Coronary artery (tissue), 2 donors: ENCODE measurements at regions not wholly inside any gene's neighbourhood (a gene's known extent, or its start where the extent isn't known, plus 50 kb on each side); places are given as distances from the start of the nearest gene placed in this dataset.
A peak's percentile ranks its signal among the peaks of the same experiment; 100 is the strongest.

Experiments
- DNase-seq: peaks from one replicate; pipeline ENCODE4 v3.0.0-alpha.2; 2017; ENCODE audit warnings: low spot score
- H3K27ac ChIP-seq, 2 donors: fragments of 200-600 bp; sonication (generic); one replicate each; pipeline ENCODE4 v1.5.1; 2016 to 2019
- H3K4me3 ChIP-seq: fragments of 200-600 bp; sonication (generic); 2 replicates; pipeline ENCODE4 v1.5.1; 2016; ENCODE audit warnings: mild to moderate bottlenecking, moderate library complexity
- TF ChIP-seq, protein P1 (sequence below): fragments of 200-600 bp; sonication (generic); IDR thresholded peaks from one replicate; pipeline ENCODE4 v1.5.1; 2019; ENCODE audit warnings: antibody characterized with exemption

DNA sequence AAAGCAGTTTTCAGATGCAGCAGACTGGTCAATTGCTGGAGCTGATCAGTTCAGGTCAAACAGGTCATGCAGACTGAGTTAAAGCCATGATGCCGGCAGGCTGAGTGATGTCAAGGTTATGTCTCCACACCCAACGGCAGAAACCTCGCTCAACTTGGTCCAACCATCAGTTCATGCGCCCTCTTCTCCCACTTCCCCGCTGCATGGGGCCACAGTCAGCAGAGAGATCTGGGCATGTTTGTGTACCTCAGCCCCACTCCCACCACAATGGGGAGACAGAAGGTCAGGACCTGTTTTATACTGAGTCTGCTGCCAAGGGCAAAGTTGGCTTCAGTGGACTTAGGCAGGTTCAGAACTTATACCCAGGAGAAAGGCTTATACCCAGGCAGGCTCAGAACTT, 118.7 kb downstream of the TRIM29 start:
- no peak for DNase-seq
- no peak overlapping the region for H3K4me3 ChIP-seq
- TF ChIP-seq, protein P1, sequence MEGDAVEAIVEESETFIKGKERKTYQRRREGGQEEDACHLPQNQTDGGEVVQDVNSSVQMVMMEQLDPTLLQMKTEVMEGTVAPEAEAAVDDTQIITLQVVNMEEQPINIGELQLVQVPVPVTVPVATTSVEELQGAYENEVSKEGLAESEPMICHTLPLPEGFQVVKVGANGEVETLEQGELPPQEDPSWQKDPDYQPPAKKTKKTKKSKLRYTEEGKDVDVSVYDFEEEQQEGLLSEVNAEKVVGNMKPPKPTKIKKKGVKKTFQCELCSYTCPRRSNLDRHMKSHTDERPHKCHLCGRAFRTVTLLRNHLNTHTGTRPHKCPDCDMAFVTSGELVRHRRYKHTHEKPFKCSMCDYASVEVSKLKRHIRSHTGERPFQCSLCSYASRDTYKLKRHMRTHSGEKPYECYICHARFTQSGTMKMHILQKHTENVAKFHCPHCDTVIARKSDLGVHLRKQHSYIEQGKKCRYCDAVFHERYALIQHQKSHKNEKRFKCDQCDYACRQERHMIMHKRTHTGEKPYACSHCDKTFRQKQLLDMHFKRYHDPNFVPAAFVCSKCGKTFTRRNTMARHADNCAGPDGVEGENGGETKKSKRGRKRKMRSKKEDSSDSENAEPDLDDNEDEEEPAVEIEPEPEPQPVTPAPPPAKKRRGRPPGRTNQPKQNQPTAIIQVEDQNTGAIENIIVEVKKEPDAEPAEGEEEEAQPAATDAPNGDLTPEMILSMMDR, result no peak
- no peak overlapping the region for H3K27ac ChIP-seq

DNA sequence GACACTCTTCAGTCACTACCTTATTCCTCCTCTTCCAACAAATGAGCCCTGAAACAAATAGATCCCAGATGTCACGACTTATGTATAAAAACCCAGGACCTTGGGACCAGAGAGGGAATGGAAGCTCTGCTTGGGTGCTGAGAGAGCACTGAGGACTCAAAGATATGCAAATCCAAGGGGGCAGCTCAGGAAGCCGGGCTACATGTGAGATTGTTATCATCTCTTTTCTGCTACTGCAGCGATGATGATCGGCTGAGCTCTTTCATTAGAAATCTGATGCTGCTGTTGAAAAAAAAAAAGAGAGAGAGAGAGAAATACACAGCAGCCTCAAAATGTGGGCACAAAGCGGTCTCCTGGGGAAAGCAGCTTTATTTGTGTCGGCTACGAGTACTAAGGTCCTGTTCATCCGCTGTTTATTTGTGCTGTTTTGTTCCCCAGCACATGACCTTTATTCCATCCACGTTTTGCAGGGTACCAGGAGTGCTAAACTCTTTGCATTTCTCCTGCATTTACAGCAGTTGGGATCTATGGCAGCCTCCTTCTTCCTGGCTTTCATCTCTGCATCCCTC, 120.2 kb downstream of the TRIM29 start:
- no peak for DNase-seq
- TF ChIP-seq, protein P1, result no peak
- H3K4me3 ChIP-seq, result no peak overlapping the region
- H3K27ac ChIP-seq, result no peak overlapping the region

DNA sequence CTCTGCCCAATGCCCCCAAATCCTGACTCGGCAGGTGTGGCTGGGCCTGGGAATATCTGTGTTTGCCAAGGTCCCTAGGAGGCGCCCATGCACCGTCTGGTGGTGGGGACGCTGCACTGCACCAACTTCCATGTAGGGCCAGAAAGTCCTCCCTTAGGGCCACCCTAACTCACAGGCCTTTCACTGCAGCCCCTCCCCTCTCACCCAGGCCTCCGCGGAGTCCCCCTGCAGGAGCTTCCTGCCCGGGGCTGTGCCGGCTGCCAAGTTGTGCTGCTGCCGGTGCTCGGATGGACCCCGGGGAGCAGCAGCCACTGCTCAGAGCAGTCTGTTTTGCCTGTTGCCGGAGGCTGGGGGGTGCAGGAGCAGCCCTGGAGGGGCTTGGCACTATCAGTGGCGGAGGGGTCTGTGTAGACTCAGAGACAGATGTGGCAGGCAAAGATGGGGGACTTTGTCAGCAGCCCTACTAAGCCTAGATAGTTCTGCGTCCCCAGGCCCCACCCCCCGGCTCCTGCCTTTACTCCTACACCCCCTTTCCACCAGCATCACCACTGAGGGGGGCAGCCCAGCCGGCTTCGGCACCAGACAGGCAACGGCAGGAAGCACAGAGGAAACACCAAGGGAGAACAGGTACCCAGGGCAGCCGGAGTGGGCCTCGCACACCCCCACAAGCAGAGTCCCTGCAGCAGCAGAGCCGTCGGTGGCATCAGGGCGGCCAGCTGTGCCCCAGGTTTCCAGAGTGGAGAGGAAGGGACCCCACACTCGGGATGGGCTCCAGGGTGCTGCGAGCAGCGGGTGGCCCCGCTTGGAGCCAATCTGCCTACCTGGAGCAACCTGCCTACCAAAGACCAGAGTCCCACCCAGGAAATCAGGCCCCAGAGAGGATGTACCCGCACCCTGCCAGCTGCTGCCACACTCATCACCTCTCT, 124.3 kb downstream of the TRIM29 start:
- H3K4me3 ChIP-seq, result peak overlapping the region; percentile 21
- no peak for DNase-seq
- no peak overlapping the region for H3K27ac ChIP-seq
- TF ChIP-seq, protein P1, result peak; percentile 35

DNA sequence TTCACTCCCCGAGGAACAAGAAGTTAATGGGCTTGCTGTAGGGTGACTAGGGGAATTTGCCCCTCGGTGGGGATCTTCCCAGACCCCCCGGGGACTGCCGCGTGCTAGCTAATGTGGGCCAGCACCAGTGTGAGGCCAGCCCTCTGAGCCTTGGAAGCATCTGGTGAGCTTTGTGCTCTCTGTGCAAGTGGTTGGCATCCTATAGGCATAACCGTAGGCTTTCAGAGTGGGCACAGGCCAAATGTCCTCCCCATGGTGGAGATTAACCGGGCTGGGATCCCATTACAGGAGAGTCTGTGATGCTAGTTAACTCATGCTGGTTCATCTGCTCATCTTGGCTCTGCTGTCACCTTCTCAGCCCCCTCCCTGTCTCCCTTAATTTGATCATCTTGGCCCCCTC, 125.7 kb downstream of the TRIM29 start:
- Histone ChIP-seq H3K27ac (no peak overlapping the region), H3K4me3 (no peak overlapping the region)
- DNase-seq, result no peak
- TF ChIP-seq, protein P1, result no peak

DNA sequence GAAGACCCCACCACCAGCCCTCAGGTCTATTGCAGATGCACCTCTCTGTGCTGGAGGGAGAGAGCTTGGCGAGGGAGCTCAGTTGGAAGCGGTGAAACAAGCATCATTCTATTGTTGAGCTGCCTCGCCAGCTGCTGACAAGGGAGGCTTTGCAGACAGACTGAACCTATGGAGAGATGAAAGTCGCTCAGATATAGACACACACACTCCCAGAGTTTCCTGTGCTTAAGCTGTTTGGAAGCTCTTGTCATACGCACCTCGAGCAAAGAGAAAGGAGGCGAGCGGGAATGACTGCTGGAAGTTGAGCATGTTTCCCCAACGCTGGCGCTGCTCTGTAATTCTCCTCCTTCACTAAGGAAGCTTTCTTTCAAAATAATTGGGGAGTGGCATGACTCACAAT, 126.1 kb downstream of the TRIM29 start:
- H3K27ac ChIP-seq, result no peak overlapping the region
- TF ChIP-seq, protein P1, result no peak
- no peak overlapping the region for H3K4me3 ChIP-seq
- DNase-seq, result no peak

DNA sequence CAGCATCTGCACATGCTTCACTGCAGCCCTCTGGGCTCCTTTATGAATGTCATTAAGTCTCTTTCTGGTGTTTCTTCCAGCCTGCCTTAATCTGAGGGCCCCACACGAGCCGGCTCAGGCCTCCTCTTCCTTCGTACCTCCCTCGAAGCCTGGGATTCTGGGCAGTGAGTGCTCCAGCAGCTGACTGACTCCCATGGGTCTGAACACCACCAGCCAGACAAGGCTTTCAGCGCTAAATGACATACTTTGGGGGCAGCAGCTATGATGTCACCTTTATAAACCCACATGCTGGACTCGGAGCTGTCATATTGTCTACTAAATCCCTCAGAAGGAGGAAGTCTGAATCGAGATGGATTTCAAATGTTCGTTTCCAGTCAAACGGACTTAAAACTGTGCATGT, 127.1 kb downstream of the TRIM29 start:
- H3K27ac ChIP-seq, result no peak overlapping the region

More for the DNA sequence above, 127.1 kb downstream of the TRIM29 start:
- no peak overlapping the region for H3K4me3 ChIP-seq
- TF ChIP-seq, protein P1, result no peak
- no peak for DNase-seq
